H9 (cell line): ENCODE measurements at regions not wholly inside any gene's neighbourhood (a gene's known extent, or its start where the extent isn't known, plus 50 kb on each side); places are given as distances from the start of the nearest gene placed in this dataset.

ENCODE experiments used
- DNase-seq: peaks from one replicate; pipeline ENCODE4 v3.0.0-alpha.2; 2017
- H2AFZ ChIP-seq: one replicate; pipeline ENCODE4 v1.6.1; 2013; ENCODE audit warnings: mild to moderate bottlenecking, low read length, control low read depth, moderate library complexity
- H2AK5ac ChIP-seq: 2 replicates; pipeline ENCODE4 v1.6.1; 2013; ENCODE audit warnings: low read length, control low read depth, mixed read lengths; ENCODE audit not compliant: insufficient read length
- H2BK120ac ChIP-seq: one replicate; pipeline ENCODE4 v1.6.1; 2013; ENCODE audit warnings: low read depth, mild to moderate bottlenecking, low read length, control low read depth, inconsistent platforms; ENCODE audit not compliant: poor library complexity, severe bottlenecking
- H2BK12ac ChIP-seq: 2 replicates; pipeline ENCODE4 v1.6.1; 2013; ENCODE audit warnings: low read length, control low read depth, mixed read lengths, low read depth; ENCODE audit not compliant: insufficient read length
- H2BK15ac ChIP-seq: 2 replicates; pipeline ENCODE4 v1.6.1; 2013; ENCODE audit warnings: low read depth, low read length, control low read depth
- H2BK20ac ChIP-seq: one replicate; pipeline ENCODE4 v1.6.1; 2013; ENCODE audit warnings: low read depth, mild to moderate bottlenecking, low read length, control low read depth, inconsistent platforms; ENCODE audit not compliant: poor library complexity, severe bottlenecking
- H2BK5ac ChIP-seq: 2 replicates; pipeline ENCODE4 v1.6.1; 2013; ENCODE audit warnings: low read length, control low read depth, mixed read lengths; ENCODE audit not compliant: insufficient read length
- H3K14ac ChIP-seq: 2 replicates; pipeline ENCODE4 v1.6.1; 2013; ENCODE audit warnings: low read length, control low read depth; ENCODE audit not compliant: insufficient read depth
- H3K18ac ChIP-seq: 2 replicates; pipeline ENCODE4 v1.6.1; 2013; ENCODE audit warnings: low read depth, mild to moderate bottlenecking, mixed read lengths, low read length, control low read depth; ENCODE audit not compliant: insufficient read length
- H3K23ac ChIP-seq: 2 replicates; pipeline ENCODE4 v1.6.1; 2013; ENCODE audit warnings: low read length, control low read depth, mixed read lengths, low read depth; ENCODE audit not compliant: insufficient read length
- H3K23me2 ChIP-seq: 2 replicates; pipeline ENCODE4 v1.6.1; 2013; ENCODE audit warnings: low read depth, mild to moderate bottlenecking, mixed read lengths, low read length, control low read depth; ENCODE audit not compliant: insufficient read length, poor library complexity, severe bottlenecking
- H3K27ac ChIP-seq: 2 replicates; pipeline ENCODE4 v1.5.1; 2013; ENCODE audit warnings: low read length, control low read depth, mixed read lengths, low read depth; ENCODE audit not compliant: insufficient read length
- H3K27me3 ChIP-seq: 2 replicates; pipeline ENCODE4 v1.6.1; 2013; ENCODE audit warnings: low read length, control low read depth, inconsistent platforms; ENCODE audit not compliant: insufficient read depth
- H3K4ac ChIP-seq: 2 replicates; pipeline ENCODE4 v1.6.1; 2013; ENCODE audit warnings: low read depth, mild to moderate bottlenecking, control low read depth, inconsistent platforms, low read length, moderate library complexity
- H3K4me1 ChIP-seq: 2 replicates; pipeline ENCODE4 v1.6.1; 2013; ENCODE audit warnings: low read length, control low read depth, inconsistent platforms; ENCODE audit not compliant: insufficient read depth
- H3K4me2 ChIP-seq: 2 replicates; pipeline ENCODE4 v1.6.1; 2013; ENCODE audit warnings: low read length, control low read depth, mixed read lengths; ENCODE audit not compliant: insufficient read length, insufficient read depth
- H3K56ac ChIP-seq: 2 replicates; pipeline ENCODE4 v1.6.1; 2013; ENCODE audit warnings: low read depth, mild to moderate bottlenecking, mixed read lengths, low read length, control low read depth; ENCODE audit not compliant: insufficient read length
- H3K79me1 ChIP-seq: 2 replicates; pipeline ENCODE4 v1.6.1; 2013; ENCODE audit warnings: low read depth, mild to moderate bottlenecking, moderate library complexity, low read length, control low read depth, inconsistent platforms; ENCODE audit not compliant: insufficient read depth, poor library complexity, severe bottlenecking
- H3K79me2 ChIP-seq: 2 replicates; pipeline ENCODE4 v1.6.1; 2013; ENCODE audit warnings: low read length, control low read depth, inconsistent platforms; ENCODE audit not compliant: insufficient read depth
- H3K9ac ChIP-seq: 2 replicates; pipeline ENCODE4 v1.6.1; 2013; ENCODE audit warnings: low read length, control low read depth, mixed read lengths; ENCODE audit not compliant: insufficient read length; ENCODE audit errors: extremely low read depth
- H3K9me3 ChIP-seq: one replicate; pipeline ENCODE4 v1.6.1; 2013; ENCODE audit warnings: low read depth, low read length, inconsistent platforms; ENCODE audit not compliant: control insufficient read depth
- H3T11ph ChIP-seq: one replicate; pipeline ENCODE4 v1.6.1; 2013; ENCODE audit warnings: mild to moderate bottlenecking, low read length, control low read depth, inconsistent platforms
- H4K20me1 ChIP-seq: one replicate; pipeline ENCODE4 v1.6.1; 2013; ENCODE audit not compliant: control insufficient read depth, insufficient read length, insufficient read depth
- H4K5ac ChIP-seq: 2 replicates; pipeline ENCODE4 v1.6.1; 2013; ENCODE audit warnings: low read depth, mild to moderate bottlenecking, mixed read lengths, low read length, control low read depth; ENCODE audit not compliant: insufficient read length
- H4K8ac ChIP-seq: replicated peaks from 2 replicates; pipeline ENCODE4 v1.6.1; 2013; ENCODE audit warnings: low read length, control low read depth, mixed read lengths, low read depth; ENCODE audit not compliant: insufficient read length
- H4K91ac ChIP-seq: 2 replicates; pipeline ENCODE4 v1.6.1; 2013; ENCODE audit warnings: low read depth, mild to moderate bottlenecking, moderate library complexity, mixed read lengths, low read length, control low read depth; ENCODE audit not compliant: insufficient read length
- H3K27ac Mint-ChIP-seq, 3 experiments: 2 replicates in 2 of 3; 3 replicates in 1 of 3; pipeline ENCODE4 v1.8.0; 2020 to 2021; ENCODE audit warnings: mixed read lengths in 3 of 3, mild to moderate bottlenecking in 1 of 3, moderate library complexity in 1 of 3
- H3K27me3 Mint-ChIP-seq: 2 replicates; pipeline ENCODE4 v1.8.0; 2021; ENCODE audit warnings: low read depth, mild to moderate bottlenecking, moderate library complexity, mixed read lengths
- H3K36me3 Mint-ChIP-seq, 3 experiments: 2 replicates in 2 of 3; 3 replicates in 1 of 3; pipeline ENCODE4 v1.8.0; 2020 to 2021; ENCODE audit warnings: low read depth in 3 of 3, mixed read lengths in 3 of 3; ENCODE audit not compliant: insufficient read depth in 1 of 3
- H3K4me1 Mint-ChIP-seq, 2 experiments: 2 replicates each; pipeline ENCODE4 v1.8.0; 2020; ENCODE audit warnings: mixed read lengths in 2 of 2
- H3K4me3 Mint-ChIP-seq, 2 experiments: 2 replicates in 1 of 2; 3 replicates in 1 of 2; pipeline ENCODE4 v1.8.0; 2020 to 2021; ENCODE audit warnings: mild to moderate bottlenecking in 2 of 2, mixed read lengths in 2 of 2, moderate library complexity in 1 of 2
- H3K9me3 Mint-ChIP-seq, 2 experiments: 2 replicates in 1 of 2; 3 replicates in 1 of 2; pipeline ENCODE4 v1.8.0; 2020; ENCODE audit warnings: mild to moderate bottlenecking in 2 of 2, mixed read lengths in 2 of 2, moderate library complexity in 1 of 2
- WGBS: extraction: QIAGEN DNeasy Blood & Tissue Kit; methylation state at CpG from one replicate; pipeline ENCODE4 v1.1.7; 2013; ENCODE audit warnings: missing lambda C conversion rate, low lambda C conversion rate, mixed read lengths; ENCODE audit not compliant: insufficient read length; ENCODE audit errors: extremely low coverage; 5-methylcytosine and 5-hydroxymethylcytosine counted together
- TF ChIP-seq, protein P1 (sequence below): fragments of 200-600 bp; sonication (generic); conservative IDR thresholded peaks from 3 replicates; pipeline ENCODE4 v1.8.0; 2021; ENCODE audit warnings: antibody characterized with exemption, mild to moderate bottlenecking

DNA sequence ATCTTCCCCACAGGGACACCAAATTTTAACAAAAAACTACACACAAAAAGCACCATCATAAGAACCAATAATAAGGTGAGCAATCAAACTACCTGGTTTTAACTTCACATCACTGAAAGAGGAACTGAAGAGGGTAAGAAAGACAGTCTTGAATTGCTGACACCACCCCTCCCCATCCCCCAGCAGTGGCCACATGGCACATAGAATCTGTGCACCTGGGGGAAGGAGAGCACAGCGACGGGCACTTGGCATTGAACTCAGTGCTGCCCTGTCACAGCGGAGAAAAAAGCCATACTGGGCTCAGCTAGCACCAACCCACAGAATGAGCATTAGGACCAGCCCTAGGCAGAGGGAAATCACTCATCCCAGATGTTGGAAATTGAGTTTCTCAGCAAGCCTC is 640.0 kb upstream of the ADGRL2 start:
- H3K36me3 Mint-ChIP-seq = peaks cover 0 to 10% (median 0%) of the 10 kb centered on the region in 3 experiments; a peak in 2 of 7 replicates
- H3K27ac ChIP-seq = no peak overlapping the region
- H3K4me3 Mint-ChIP-seq = no peak overlapping the region
- H4K5ac ChIP-seq = no peak overlapping the region
- no peak overlapping the region for H3K14ac ChIP-seq
- H4K91ac ChIP-seq = no peak overlapping the region
- no peak overlapping the region for H4K8ac ChIP-seq
- H3K9ac ChIP-seq = no peak overlapping the region
- no peak overlapping the region for H2BK120ac ChIP-seq
- 0 out of 2 replicates have a peak, but pooled peaks cover 2% of the 10 kb centered on the region for H3K79me2 ChIP-seq
- DNase-seq = no peak
- no peaks in the 10 kb centered on the region for H3K79me1 ChIP-seq
- H3K27me3 Mint-ChIP-seq = no peaks in the 10 kb centered on the region
- no peak overlapping the region for H2BK15ac ChIP-seq
- H2BK12ac ChIP-seq = no peak overlapping the region
- WGBS = no CpG with 5 or more reads among the region's 3 CpGs
- H2BK5ac ChIP-seq = no peak overlapping the region
- no peaks in the 10 kb centered on the region for H3K27me3 ChIP-seq
- no peak overlapping the region for H2AFZ ChIP-seq
- H3K23me2 ChIP-seq = no peaks in the 10 kb centered on the region
- no peak overlapping the region for H3K18ac ChIP-seq
- no peak overlapping the region for H3T11ph ChIP-seq
- H3K9me3 ChIP-seq = no peaks in the 10 kb centered on the region
- no peak overlapping the region for H2AK5ac ChIP-seq
- H3K23ac ChIP-seq = no peak overlapping the region
- H4K20me1 ChIP-seq = no peaks in the 10 kb centered on the region
- no peak overlapping the region for H3K4me2 ChIP-seq
- H3K4ac ChIP-seq = no peak overlapping the region
- TF ChIP-seq, protein P1, sequence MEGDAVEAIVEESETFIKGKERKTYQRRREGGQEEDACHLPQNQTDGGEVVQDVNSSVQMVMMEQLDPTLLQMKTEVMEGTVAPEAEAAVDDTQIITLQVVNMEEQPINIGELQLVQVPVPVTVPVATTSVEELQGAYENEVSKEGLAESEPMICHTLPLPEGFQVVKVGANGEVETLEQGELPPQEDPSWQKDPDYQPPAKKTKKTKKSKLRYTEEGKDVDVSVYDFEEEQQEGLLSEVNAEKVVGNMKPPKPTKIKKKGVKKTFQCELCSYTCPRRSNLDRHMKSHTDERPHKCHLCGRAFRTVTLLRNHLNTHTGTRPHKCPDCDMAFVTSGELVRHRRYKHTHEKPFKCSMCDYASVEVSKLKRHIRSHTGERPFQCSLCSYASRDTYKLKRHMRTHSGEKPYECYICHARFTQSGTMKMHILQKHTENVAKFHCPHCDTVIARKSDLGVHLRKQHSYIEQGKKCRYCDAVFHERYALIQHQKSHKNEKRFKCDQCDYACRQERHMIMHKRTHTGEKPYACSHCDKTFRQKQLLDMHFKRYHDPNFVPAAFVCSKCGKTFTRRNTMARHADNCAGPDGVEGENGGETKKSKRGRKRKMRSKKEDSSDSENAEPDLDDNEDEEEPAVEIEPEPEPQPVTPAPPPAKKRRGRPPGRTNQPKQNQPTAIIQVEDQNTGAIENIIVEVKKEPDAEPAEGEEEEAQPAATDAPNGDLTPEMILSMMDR = no peak
- H3K56ac ChIP-seq = no peak overlapping the region
- no peak overlapping the region for H3K27ac Mint-ChIP-seq
- H3K4me1 ChIP-seq = no peaks in the 10 kb centered on the region; the same call in 1 of the 2 replicates
- H2BK20ac ChIP-seq = no peak overlapping the region
- H3K4me1 Mint-ChIP-seq = peaks cover 35% of the 10 kb centered on the region in 2 experiments
- H3K9me3 Mint-ChIP-seq = peaks cover 8 to 9% of the 10 kb centered on the region in 2 experiments; a peak in 4 of 5 replicates
